SU-DHL-6 (cell line): ENCODE measurements at regions not wholly inside any gene's neighbourhood (a gene's known extent, or its start where the extent isn't known, plus 50 kb on each side); places are given as distances from the start of the nearest gene placed in this dataset.

Source experiments
- H2AFZ ChIP-seq: fragments of 200-600 bp; sonication (generic); 2 replicates; pipeline ENCODE4 v1.6.1; 2014; ENCODE audit warnings: low read depth, mild to moderate bottlenecking, moderate library complexity, mixed read lengths, antibody characterized with exemption, low read length; ENCODE audit not compliant: severe bottlenecking
- H3F3A ChIP-seq: fragments of 200-600 bp; shearing (Covaris generic); 2 replicates; pipeline ENCODE4 v1.6.0; 2016; ENCODE audit warnings: antibody characterized with exemption, mild to moderate bottlenecking; ENCODE audit not compliant: insufficient read depth
- H3K27ac ChIP-seq: fragments of 200-600 bp; sonication (generic); 2 replicates; pipeline ENCODE4 v1.5.1; 2016; ENCODE audit warnings: low read depth, mild to moderate bottlenecking, low read length, moderate library complexity, mixed read lengths
- H3K27me3 ChIP-seq: fragments of 200-600 bp; sonication (generic), shearing (Covaris generic); 2 replicates; pipeline ENCODE4 v1.6.0; 2014; ENCODE audit warnings: mild to moderate bottlenecking, low read length
- H3K36me3 ChIP-seq: fragments of 200-600 bp; sonication (generic); 2 replicates; pipeline ENCODE4 v1.6.1; 2014; ENCODE audit warnings: mild to moderate bottlenecking, low read length, mixed read lengths
- H3K4me2 ChIP-seq: fragments of 300-600, 200-600 bp; shearing (Covaris generic), sonication (generic); 2 replicates; pipeline ENCODE4 v1.6.0; 2014; ENCODE audit warnings: low read length, low read depth, mild to moderate bottlenecking; ENCODE audit not compliant: poor library complexity, severe bottlenecking
- H3K4me3 ChIP-seq: fragments of 200-600 bp; sonication (generic); 2 replicates; pipeline ENCODE4 v1.5.1; 2014; ENCODE audit warnings: antibody characterized with exemption, low read length, mild to moderate bottlenecking, mixed read lengths; ENCODE audit not compliant: insufficient read depth, poor library complexity, severe bottlenecking
- H3K79me2 ChIP-seq: fragments of 200-600 bp; sonication (generic); 2 replicates; pipeline ENCODE4 v1.6.1; 2014; ENCODE audit warnings: mild to moderate bottlenecking, low read length, moderate library complexity; ENCODE audit not compliant: insufficient read depth
- H3K9ac ChIP-seq: fragments of 200-600 bp; sonication (generic); 2 replicates; pipeline ENCODE4 v1.7.0; 2014; ENCODE audit warnings: mild to moderate bottlenecking, low read length
- H3K9me2 ChIP-seq: fragments of 200-600 bp; sonication (generic); replicated peaks from 2 replicates; pipeline ENCODE4 v1.6.1; 2014; ENCODE audit warnings: low read length; ENCODE audit not compliant: insufficient read depth
- H3K9me3 ChIP-seq: fragments of 200-600 bp; sonication (generic); 2 replicates; pipeline ENCODE4 v1.6.1; 2014; ENCODE audit warnings: low read length, mixed read lengths; ENCODE audit not compliant: insufficient read depth
- H4K20me1 ChIP-seq: fragments of 200-600 bp; sonication (generic); 2 replicates; pipeline ENCODE4 v1.6.1; 2014; ENCODE audit warnings: low read depth, mild to moderate bottlenecking, antibody characterized with exemption, low read length, moderate library complexity, mixed read lengths
- CTCF ChIP-seq: fragments of 200-600 bp; sonication (generic); IDR thresholded peaks from one replicate; pipeline ENCODE4 v1.5.1; 2017; ENCODE audit warnings: antibody characterized with exemption, mild to moderate bottlenecking, low read length, moderate library complexity; ENCODE audit not compliant: insufficient read depth, poor library complexity, severe bottlenecking
- EZH2phosphoT487 ChIP-seq: fragments of 200-600 bp; sonication (generic), shearing (Covaris generic); conservative IDR thresholded peaks from 2 replicates; pipeline ENCODE4 v1.6.1; 2018; ENCODE audit warnings: mild to moderate bottlenecking, antibody characterized with exemption, low read length, moderate library complexity, mixed read lengths

DNA sequence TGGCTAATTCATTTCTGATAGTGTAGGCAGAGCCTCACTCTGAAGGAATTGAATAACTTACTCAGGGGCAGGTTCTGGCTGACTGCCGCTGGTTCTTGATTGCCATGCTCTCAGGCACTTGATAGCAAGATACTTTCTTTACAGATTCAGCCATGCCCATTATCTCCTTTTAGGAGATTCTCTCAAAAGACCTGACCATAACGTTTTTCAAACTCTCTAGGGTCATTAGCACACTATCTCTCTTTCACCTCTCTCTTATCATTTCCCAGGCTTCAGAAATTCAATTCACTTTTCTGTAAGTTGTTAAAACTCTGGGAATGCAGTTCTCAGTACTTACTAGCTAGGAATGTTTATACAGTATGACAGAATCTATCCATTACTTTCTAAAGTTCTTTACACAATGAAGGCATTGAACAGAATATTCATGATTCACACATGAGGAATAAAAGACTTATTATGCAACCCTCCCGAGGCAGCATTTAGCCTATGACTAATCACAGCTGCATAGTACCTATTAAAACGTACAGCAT, 850.3 kb upstream of the CADM2 start:
- no peak overlapping the region for H3K27ac ChIP-seq
- no peaks in the 10 kb centered on the region for H3K79me2 ChIP-seq
- no peak overlapping the region for H2AFZ ChIP-seq
- H3K4me3 ChIP-seq: no peak overlapping the region
- no peaks in the 10 kb centered on the region for H3K27me3 ChIP-seq
- H4K20me1 ChIP-seq: no peaks in the 10 kb centered on the region
- no peaks in the 10 kb centered on the region for H3K36me3 ChIP-seq
- H3K9ac ChIP-seq: no peak overlapping the region
- no peak overlapping the region for H3K4me2 ChIP-seq
- no peaks in the 10 kb centered on the region for H3F3A ChIP-seq
- no peaks in the 10 kb centered on the region for H3K9me3 ChIP-seq
- TF ChIP-seq CTCF: no peak
- TF ChIP-seq EZH2phosphoT487: no peak
- H3K9me2 ChIP-seq: no peaks in the 10 kb centered on the region

- TF ChIP-seq CTCF (no peak), EZH2phosphoT487 (no peak)
- Histone ChIP-seq H3K4me2 (no peak overlapping the region), H3F3A (no peaks in the 10 kb centered on the region), H3K4me3 (no peak overlapping the region), H4K20me1 (no peaks in the 10 kb centered on the region), H3K27me3 (no peaks in the 10 kb centered on the region), H2AFZ (no peak overlapping the region), H3K79me2 (no peaks in the 10 kb centered on the region), H3K9me2 (no peaks in the 10 kb centered on the region), H3K27ac (no peak overlapping the region), H3K36me3 (no peaks in the 10 kb centered on the region), H3K9ac (no peak overlapping the region), H3K9me3 (no peaks in the 10 kb centered on the region)
Measured at GRCh38 chr3:84109911-84110310, 848.9 kb upstream of the CADM2 start.

GRCh38 chr3:84110787-84111186, 848.0 kb upstream of the CADM2 start:
- Histone ChIP-seq H3K9ac (no peak overlapping the region), H2AFZ (peak overlapping the region; percentile 45), H3K9me3 (no peaks in the 10 kb centered on the region), H3K4me2 (no peak overlapping the region), H3K4me3 (no peak overlapping the region), H4K20me1 (no peaks in the 10 kb centered on the region), H3K27ac (no peak overlapping the region), H3K27me3 (no peaks in the 10 kb centered on the region), H3K79me2 (no peaks in the 10 kb centered on the region), H3K36me3 (no peaks in the 10 kb centered on the region), H3F3A (no peaks in the 10 kb centered on the region), H3K9me2 (no peaks in the 10 kb centered on the region)
- TF ChIP-seq CTCF: no peak
- no peak for TF ChIP-seq EZH2phosphoT487
